Stomach (tissue), 8 donors: ENCODE measurements at regions not wholly inside any gene's neighbourhood (a gene's known extent, or its start where the extent isn't known, plus 50 kb on each side); places are given as distances from the start of the nearest gene placed in this dataset.

Source experiments
- DNase-seq, 2 donors: peaks; one replicate each; pipeline versions ENCODE4 v3.0.0 to v3.0.0-alpha.2; 2013 to 2019
- H3K27ac ChIP-seq, 5 donors: fragments of 200-600 bp in 4 of 5; sonication (generic) in 4 of 5; one replicate each; pipeline ENCODE4 v1.5.1; 2013 to 2019; ENCODE audit warnings: mild to moderate bottlenecking in 1 of 5, moderate library complexity in 1 of 5
- H3K27me3 ChIP-seq, 3 donors: fragments of 200-600 bp; sonication (generic); one replicate each; pipeline ENCODE4 v1.5.1; 2017 to 2019; ENCODE audit warnings: mixed run types in 1 of 3
- H3K36me3 ChIP-seq, 4 donors: fragments of 200-600 bp; sonication (generic); 1 replicate in 3 of 4; 2 replicates in 1 of 4; pipeline ENCODE4 v1.5.1; 2016 to 2019
- H3K4me1 ChIP-seq, 4 donors: fragments of 200-600 bp; sonication (generic); one replicate each; pipeline ENCODE4 v1.5.1; 2016 to 2019
- H3K4me3 ChIP-seq, 4 donors: fragments of 200-600 bp; sonication (generic) in 3 of 4; one replicate each; pipeline ENCODE4 v1.5.1; 2016 to 2019; ENCODE audit warnings: mild to moderate bottlenecking in 1 of 4
- H3K9me3 ChIP-seq, 4 donors: fragments of 200-600 bp; sonication (generic); one replicate each; pipeline ENCODE4 v1.5.1; 2016 to 2019
- EP300 ChIP-seq: sonication (generic); formaldehyde crosslinking; IDR thresholded peaks from one replicate; pipeline ENCODE4 v1.6.1; 2017; ENCODE audit warnings: antibody characterized with exemption
- POLR2A ChIP-seq, 4 donors: fragments of 450-650 bp; IDR thresholded peaks; one replicate each; pipeline ENCODE4 v1.6.1; 2016; ENCODE audit warnings: antibody characterized with exemption in 4 of 4, control low read depth in 2 of 4, mild to moderate bottlenecking in 1 of 4, moderate library complexity in 1 of 4
- POLR2AphosphoS5 ChIP-seq, 3 donors: sonication (generic); formaldehyde crosslinking; IDR thresholded peaks; one replicate each; pipeline ENCODE4 v1.6.1; 2016; ENCODE audit warnings: antibody characterized with exemption in 3 of 3
- WGBS, 5 donors: extraction: QIAGEN DNeasy Blood & Tissue Kit in 3 of 5; methylation state at CpG; one replicate each; pipeline versions ENCODE4 v1.1.5 to v1.1.7; 2013 to 2018; 5-methylcytosine and 5-hydroxymethylcytosine counted together
- intact Hi-C: fragments of 100-400 bp; cut with DNase I; formaldehyde crosslinking; loops from one replicate; pipeline ENCODE4 v1.15.1; 2023; ENCODE audit warnings: low total_unique reads
- TF ChIP-seq, protein P1 (sequence below), 7 experiments: fragments of 450-650 bp in 4 of 7; fragments of 200-600 bp in 3 of 7; sonication (generic) in 3 of 7; IDR thresholded peaks; one replicate each; pipeline ENCODE4 v1.5.1; 2016 to 2019; ENCODE audit warnings: antibody characterized with exemption in 7 of 7, control low read depth in 2 of 7, mild to moderate bottlenecking in 1 of 7
- donor health status: healthy with polysubstance abuse.
- donor health status: Bipolar disorder and iron deficiency.
- donor health status: healthy.

GRCh38 chr21:20721151-20721550 lies 277.1 kb upstream of the NCAM2 start:
- Histone ChIP-seq H3K27ac (no peak overlapping the region), H3K9me3 (peaks cover 0 to 19% (median 3%) of the 10 kb centered on the region in 4 donors), H3K4me3 (no peak overlapping the region), H3K27me3 (no peaks in the 10 kb centered on the region), H3K36me3 (no peaks in the 10 kb centered on the region), H3K4me1 (no peaks in the 10 kb centered on the region)
- intact Hi-C loops: no loop called here
- 70 to 80% (median 77%) methylated on average over 6 of the region's 6 CpGs for WGBS, 5 donors
- DNase-seq: no peak
- no peak for TF ChIP-seq EP300
- TF ChIP-seq POLR2A (IDR thresholded peaks at IDR 0.05): no peak
- no peak for TF ChIP-seq POLR2AphosphoS5 (IDR thresholded peaks at IDR 0.05)
- TF ChIP-seq, protein P1, sequence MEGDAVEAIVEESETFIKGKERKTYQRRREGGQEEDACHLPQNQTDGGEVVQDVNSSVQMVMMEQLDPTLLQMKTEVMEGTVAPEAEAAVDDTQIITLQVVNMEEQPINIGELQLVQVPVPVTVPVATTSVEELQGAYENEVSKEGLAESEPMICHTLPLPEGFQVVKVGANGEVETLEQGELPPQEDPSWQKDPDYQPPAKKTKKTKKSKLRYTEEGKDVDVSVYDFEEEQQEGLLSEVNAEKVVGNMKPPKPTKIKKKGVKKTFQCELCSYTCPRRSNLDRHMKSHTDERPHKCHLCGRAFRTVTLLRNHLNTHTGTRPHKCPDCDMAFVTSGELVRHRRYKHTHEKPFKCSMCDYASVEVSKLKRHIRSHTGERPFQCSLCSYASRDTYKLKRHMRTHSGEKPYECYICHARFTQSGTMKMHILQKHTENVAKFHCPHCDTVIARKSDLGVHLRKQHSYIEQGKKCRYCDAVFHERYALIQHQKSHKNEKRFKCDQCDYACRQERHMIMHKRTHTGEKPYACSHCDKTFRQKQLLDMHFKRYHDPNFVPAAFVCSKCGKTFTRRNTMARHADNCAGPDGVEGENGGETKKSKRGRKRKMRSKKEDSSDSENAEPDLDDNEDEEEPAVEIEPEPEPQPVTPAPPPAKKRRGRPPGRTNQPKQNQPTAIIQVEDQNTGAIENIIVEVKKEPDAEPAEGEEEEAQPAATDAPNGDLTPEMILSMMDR (IDR thresholded peaks at IDR 0.05): no peak

- no peaks in the 10 kb centered on the region for H3K36me3 ChIP-seq
- 78 to 86% (median 83%) methylated on average over 6 of the region's 6 CpGs for WGBS, 5 donors
Measured at GRCh38 chr21:20728691-20729090, 269.5 kb upstream of the NCAM2 start.

GRCh38 chr21:20729376-20729775 lies 268.8 kb upstream of the NCAM2 start:
- WGBS, 5 donors: 76 to 94% (median 81%) methylated on average over 2 of the region's 2 CpGs
- Histone ChIP-seq H3K9me3 (no peaks in the 10 kb centered on the region), H3K4me1 (no peaks in the 10 kb centered on the region), H3K27ac (no peak overlapping the region), H3K4me3 (no peak overlapping the region), H3K27me3 (no peaks in the 10 kb centered on the region), H3K36me3 (no peaks in the 10 kb centered on the region)
- TF ChIP-seq POLR2AphosphoS5 (IDR thresholded peaks at IDR 0.05) (no peak), EP300 (no peak), POLR2A (IDR thresholded peaks at IDR 0.05) (no peak)
- TF ChIP-seq, protein P1 (IDR thresholded peaks at IDR 0.05): no peak
- no peak for DNase-seq
- intact Hi-C loops: no loop called here

More at GRCh38 chr21:20728691-20729090, 269.5 kb upstream of the NCAM2 start:
- H3K27ac ChIP-seq: no peak overlapping the region
- no peaks in the 10 kb centered on the region for H3K4me1 ChIP-seq
- TF ChIP-seq POLR2AphosphoS5 (IDR thresholded peaks at IDR 0.05) (no peak), EP300 (no peak), POLR2A (IDR thresholded peaks at IDR 0.05) (no peak)
- TF ChIP-seq, protein P1 (IDR thresholded peaks at IDR 0.05): no peak
- intact Hi-C loops: no loop called here
- no peak overlapping the region for H3K4me3 ChIP-seq
- H3K9me3 ChIP-seq: no peaks in the 10 kb centered on the region
- H3K27me3 ChIP-seq: no peaks in the 10 kb centered on the region
- no peak for DNase-seq

- intact Hi-C loops: no loop called here
- H3K27me3 ChIP-seq: no peaks in the 10 kb centered on the region
- H3K27ac ChIP-seq: no peak overlapping the region
Measured at GRCh38 chr21:20730441-20730840, 267.8 kb upstream of the NCAM2 start.

More at GRCh38 chr21:20730441-20730840, 267.8 kb upstream of the NCAM2 start:
- no peaks in the 10 kb centered on the region for H3K9me3 ChIP-seq
- H3K36me3 ChIP-seq: no peaks in the 10 kb centered on the region
- H3K4me3 ChIP-seq: no peak overlapping the region
- 69 to 85% (median 79%) methylated on average over 6 of the region's 6 CpGs for WGBS, 5 donors
- TF ChIP-seq POLR2A (IDR thresholded peaks at IDR 0.05): no peak
- TF ChIP-seq POLR2AphosphoS5 (IDR thresholded peaks at IDR 0.05): no peak
- no peak for TF ChIP-seq EP300
- TF ChIP-seq, protein P1 (IDR thresholded peaks at IDR 0.05): no peak
- no peak for DNase-seq
- H3K4me1 ChIP-seq: no peaks in the 10 kb centered on the region
